K562 (cell line): ENCODE measurements at regions not wholly inside any gene's neighbourhood (a gene's known extent, or its start where the extent isn't known, plus 50 kb on each side); places are given as distances from the start of the nearest gene placed in this dataset.

Experiments
- CTCF ChIP-seq, 3 experiments: IDR thresholded peaks in 2 of 3; conservative IDR thresholded peaks in 1 of 3; 2 replicates each; pipeline ENCODE4 v1.5.1; 2011 to 2012; ENCODE audit warnings: low read length in 3 of 3, mild to moderate bottlenecking in 3 of 3, control low read depth in 2 of 3, improper control_type of control experiment in 1 of 3, inconsistent platforms in 1 of 3, low read depth in 1 of 3, mixed read lengths in 1 of 3, moderate library complexity in 1 of 3; ENCODE audit not compliant: insufficient read depth in 2 of 3
- KDM4B ChIP-seq, 2 experiments: fragments of 450-650 bp in 1 of 2; sonication (generic) in 1 of 2; IDR thresholded peaks; 2 replicates each; pipeline ENCODE4 v1.6.1; 2016 to 2017; ENCODE audit warnings: borderline replicate concordance in 2 of 2, antibody characterized with exemption in 1 of 2, low read depth in 1 of 2, mild to moderate bottlenecking in 1 of 2
- RBM15 ChIP-seq: fragments of 200-400 bp; formaldehyde crosslinking; IDR thresholded peaks from 2 replicates; pipeline ENCODE4 v1.6.1; 2018; ENCODE audit warnings: mild to moderate bottlenecking, low read length, moderate library complexity; ENCODE audit not compliant: insufficient read depth
- REST ChIP-seq, 2 experiments: fragments of 450-650 bp; formaldehyde crosslinking in 1 of 2; IDR thresholded peaks; 2 replicates each; pipeline versions ENCODE4 v1.4.0 to v1.6.1; 2014 to 2020; ENCODE audit warnings: mild to moderate bottlenecking in 2 of 2, borderline replicate concordance in 1 of 2, low read depth in 1 of 2
- RFX5 ChIP-seq: IDR thresholded peaks from 2 replicates; pipeline ENCODE4 v1.6.1; 2011; ENCODE audit warnings: low read depth, mild to moderate bottlenecking, improper control_type of control experiment, low read length
- ZNF24 ChIP-seq: fragments of 450-650 bp; IDR thresholded peaks from 2 replicates; pipeline ENCODE4 v1.6.1; 2016

- TF ChIP-seq ZNF24: no peak
- TF ChIP-seq RBM15: no peak
- no peak for TF ChIP-seq KDM4B (IDR thresholded peaks at IDR 0.05; ENCODE audit: borderline replicate concordance in 2 of 2, low read depth in 1 of 2)
- no peak for TF ChIP-seq RFX5
- no peak for TF ChIP-seq REST (IDR thresholded peaks at IDR 0.05; ENCODE audit: borderline replicate concordance)
- TF ChIP-seq REST (CRISPR knock-in tag; IDR thresholded peaks at IDR 0.05; ENCODE audit: low read depth): no peak
- TF ChIP-seq CTCF (IDR thresholded peaks at IDR 0.05 in 2 of 3, conservative IDR thresholded peaks at IDR 0.05 in 1 of 3; ENCODE audit: insufficient read depth in 2 of 3, low read depth in 1 of 3, low read length in 3 of 3): no peak
Measured at GRCh38 chr16:87058728-87059250, 258.4 kb downstream of the C16orf95 start.
